HepG2 (cell line): ENCODE measurements at regions not wholly inside any gene's neighbourhood (a gene's known extent, or its start where the extent isn't known, plus 50 kb on each side); places are given as distances from the start of the nearest gene placed in this dataset.

Experiments used
- ARNT ChIP-seq: fragments of 450-650 bp; IDR thresholded peaks from 2 replicates; pipeline ENCODE4 v1.6.1; 2017
- BCL6 ChIP-seq: IDR thresholded peaks from 2 replicates; pipeline ENCODE4 v1.6.1; 2016; ENCODE audit warnings: missing genetic modification reagents, missing compliant biosample characterization
- ETV6 ChIP-seq: sonication (generic); formaldehyde crosslinking; conservative IDR thresholded peaks from 2 replicates; pipeline ENCODE4 v1.4.0; 2020; ENCODE audit warnings: missing genetic modification reagents
- FOSL1 ChIP-seq: sonication (generic); formaldehyde crosslinking; IDR thresholded peaks from 2 replicates; pipeline ENCODE4 v1.9.0; 2021; ENCODE audit warnings: missing genetic modification reagents, borderline replicate concordance
- KDM1A ChIP-seq: IDR thresholded peaks from 2 replicates; pipeline ENCODE4 v1.6.1; 2016; ENCODE audit warnings: missing compliant biosample characterization
- POLR2AphosphoS5 ChIP-seq: IDR thresholded peaks from 2 replicates; pipeline ENCODE4 v1.6.1; 2012; ENCODE audit warnings: low read depth, low read length
- TF ChIP-seq, protein P1 (sequence below): sonication (generic); formaldehyde crosslinking; IDR thresholded peaks from 2 replicates; pipeline ENCODE4 v1.5.0; 2020; ENCODE audit warnings: mild to moderate bottlenecking, missing genetic modification reagents, moderate library complexity
- TF ChIP-seq, protein P2 (sequence below): sonication (generic); formaldehyde crosslinking; conservative IDR thresholded peaks from 2 replicates; pipeline ENCODE4 v1.8.0; 2022; ENCODE audit warnings: mild to moderate bottlenecking, moderate library complexity, missing genetic modification reagents
- TF ChIP-seq, protein P3 (sequence below): sonication (generic); formaldehyde crosslinking; IDR thresholded peaks from 2 replicates; pipeline ENCODE4 v1.4.0; 2020; ENCODE audit warnings: missing genetic modification reagents

DNA sequence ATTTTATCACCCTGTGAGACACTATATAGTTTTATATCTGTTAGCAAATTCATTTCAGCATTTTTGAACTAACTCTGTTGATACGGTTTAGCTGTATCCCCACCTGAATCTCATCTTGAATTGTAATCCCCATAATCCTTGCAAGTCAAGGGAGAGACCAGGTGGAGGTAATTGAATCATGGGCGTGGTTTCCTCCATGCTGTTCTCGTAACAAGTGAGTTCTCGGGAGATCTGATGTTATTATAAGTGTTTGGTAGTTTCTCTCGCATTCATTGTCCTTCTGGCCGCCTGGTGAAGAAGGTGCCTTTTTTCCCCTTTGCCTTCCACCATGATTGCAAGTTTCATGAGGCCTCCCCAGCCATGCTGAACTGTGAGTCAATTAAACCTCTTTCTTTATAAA, 53.2 kb upstream of the TMC3 start:
- TF ChIP-seq, protein P1, sequence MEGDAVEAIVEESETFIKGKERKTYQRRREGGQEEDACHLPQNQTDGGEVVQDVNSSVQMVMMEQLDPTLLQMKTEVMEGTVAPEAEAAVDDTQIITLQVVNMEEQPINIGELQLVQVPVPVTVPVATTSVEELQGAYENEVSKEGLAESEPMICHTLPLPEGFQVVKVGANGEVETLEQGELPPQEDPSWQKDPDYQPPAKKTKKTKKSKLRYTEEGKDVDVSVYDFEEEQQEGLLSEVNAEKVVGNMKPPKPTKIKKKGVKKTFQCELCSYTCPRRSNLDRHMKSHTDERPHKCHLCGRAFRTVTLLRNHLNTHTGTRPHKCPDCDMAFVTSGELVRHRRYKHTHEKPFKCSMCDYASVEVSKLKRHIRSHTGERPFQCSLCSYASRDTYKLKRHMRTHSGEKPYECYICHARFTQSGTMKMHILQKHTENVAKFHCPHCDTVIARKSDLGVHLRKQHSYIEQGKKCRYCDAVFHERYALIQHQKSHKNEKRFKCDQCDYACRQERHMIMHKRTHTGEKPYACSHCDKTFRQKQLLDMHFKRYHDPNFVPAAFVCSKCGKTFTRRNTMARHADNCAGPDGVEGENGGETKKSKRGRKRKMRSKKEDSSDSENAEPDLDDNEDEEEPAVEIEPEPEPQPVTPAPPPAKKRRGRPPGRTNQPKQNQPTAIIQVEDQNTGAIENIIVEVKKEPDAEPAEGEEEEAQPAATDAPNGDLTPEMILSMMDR (CRISPR knock-in tag), result no peak
- no peak for TF ChIP-seq ARNT
- TF ChIP-seq KDM1A (CRISPR knock-in tag), result no peak
- TF ChIP-seq FOSL1, result no peak
- TF ChIP-seq, protein P2, sequence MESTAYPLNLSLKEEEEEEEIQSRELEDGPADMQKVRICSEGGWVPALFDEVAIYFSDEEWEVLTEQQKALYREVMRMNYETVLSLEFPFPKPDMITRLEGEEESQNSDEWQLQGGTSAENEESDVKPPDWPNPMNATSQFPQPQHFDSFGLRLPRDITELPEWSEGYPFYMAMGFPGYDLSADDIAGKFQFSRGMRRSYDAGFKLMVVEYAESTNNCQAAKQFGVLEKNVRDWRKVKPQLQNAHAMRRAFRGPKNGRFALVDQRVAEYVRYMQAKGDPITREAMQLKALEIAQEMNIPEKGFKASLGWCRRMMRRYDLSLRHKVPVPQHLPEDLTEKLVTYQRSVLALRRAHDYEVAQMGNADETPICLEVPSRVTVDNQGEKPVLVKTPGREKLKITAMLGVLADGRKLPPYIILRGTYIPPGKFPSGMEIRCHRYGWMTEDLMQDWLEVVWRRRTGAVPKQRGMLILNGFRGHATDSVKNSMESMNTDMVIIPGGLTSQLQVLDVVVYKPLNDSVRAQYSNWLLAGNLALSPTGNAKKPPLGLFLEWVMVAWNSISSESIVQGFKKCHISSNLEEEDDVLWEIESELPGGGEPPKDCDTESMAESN (CRISPR knock-in tag), result no peak
- TF ChIP-seq, protein P3, sequence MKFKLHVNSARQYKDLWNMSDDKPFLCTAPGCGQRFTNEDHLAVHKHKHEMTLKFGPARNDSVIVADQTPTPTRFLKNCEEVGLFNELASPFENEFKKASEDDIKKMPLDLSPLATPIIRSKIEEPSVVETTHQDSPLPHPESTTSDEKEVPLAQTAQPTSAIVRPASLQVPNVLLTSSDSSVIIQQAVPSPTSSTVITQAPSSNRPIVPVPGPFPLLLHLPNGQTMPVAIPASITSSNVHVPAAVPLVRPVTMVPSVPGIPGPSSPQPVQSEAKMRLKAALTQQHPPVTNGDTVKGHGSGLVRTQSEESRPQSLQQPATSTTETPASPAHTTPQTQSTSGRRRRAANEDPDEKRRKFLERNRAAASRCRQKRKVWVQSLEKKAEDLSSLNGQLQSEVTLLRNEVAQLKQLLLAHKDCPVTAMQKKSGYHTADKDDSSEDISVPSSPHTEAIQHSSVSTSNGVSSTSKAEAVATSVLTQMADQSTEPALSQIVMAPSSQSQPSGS (CRISPR knock-in tag), result no peak
- TF ChIP-seq BCL6, result no peak
- no peak for TF ChIP-seq ETV6
- no peak for TF ChIP-seq POLR2AphosphoS5
